Fibroblast of lung (primary cell): ENCODE measurements at regions not wholly inside any gene's neighbourhood (a gene's known extent, or its start where the extent isn't known, plus 50 kb on each side); places are given as distances from the start of the nearest gene placed in this dataset.

Experiments used
- EZH2 ChIP-seq: IDR thresholded peaks from 2 replicates; pipeline ENCODE4 v1.5.1; 2012; ENCODE audit warnings: low read length, control low read depth, mild to moderate bottlenecking; ENCODE audit errors: missing control alignments
- TF ChIP-seq, protein P1 (sequence below), 2 donors: IDR thresholded peaks in 1 of 2; conservative IDR thresholded peaks in 1 of 2; 1 replicate in 1 of 2; 2 replicates in 1 of 2; pipeline ENCODE4 v1.5.1; 2011 to 2012; ENCODE audit warnings: low read length in 2 of 2, control low read depth in 1 of 2, inconsistent platforms in 1 of 2, low read depth in 1 of 2, mild to moderate bottlenecking in 1 of 2

GRCh38 chr6:167454003-167454402 lies 129.1 kb downstream of the TTLL2 start:
- TF ChIP-seq, protein P1, sequence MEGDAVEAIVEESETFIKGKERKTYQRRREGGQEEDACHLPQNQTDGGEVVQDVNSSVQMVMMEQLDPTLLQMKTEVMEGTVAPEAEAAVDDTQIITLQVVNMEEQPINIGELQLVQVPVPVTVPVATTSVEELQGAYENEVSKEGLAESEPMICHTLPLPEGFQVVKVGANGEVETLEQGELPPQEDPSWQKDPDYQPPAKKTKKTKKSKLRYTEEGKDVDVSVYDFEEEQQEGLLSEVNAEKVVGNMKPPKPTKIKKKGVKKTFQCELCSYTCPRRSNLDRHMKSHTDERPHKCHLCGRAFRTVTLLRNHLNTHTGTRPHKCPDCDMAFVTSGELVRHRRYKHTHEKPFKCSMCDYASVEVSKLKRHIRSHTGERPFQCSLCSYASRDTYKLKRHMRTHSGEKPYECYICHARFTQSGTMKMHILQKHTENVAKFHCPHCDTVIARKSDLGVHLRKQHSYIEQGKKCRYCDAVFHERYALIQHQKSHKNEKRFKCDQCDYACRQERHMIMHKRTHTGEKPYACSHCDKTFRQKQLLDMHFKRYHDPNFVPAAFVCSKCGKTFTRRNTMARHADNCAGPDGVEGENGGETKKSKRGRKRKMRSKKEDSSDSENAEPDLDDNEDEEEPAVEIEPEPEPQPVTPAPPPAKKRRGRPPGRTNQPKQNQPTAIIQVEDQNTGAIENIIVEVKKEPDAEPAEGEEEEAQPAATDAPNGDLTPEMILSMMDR (conservative IDR thresholded peaks at IDR 0.05 in 1 of 2, IDR thresholded peaks at IDR 0.05 in 1 of 2; ENCODE audit: low read depth in 1 of 2, low read length in 2 of 2): no peak
- TF ChIP-seq EZH2: no peak
